ENCODE measurements at regions not wholly inside any gene's neighbourhood (a gene's known extent, or its start where the extent isn't known, plus 50 kb on each side); places are given as distances from the start of the nearest gene placed in this dataset.

- no peak for DNase-seq
- peaks cover 2% of the 10 kb centered on the region for H3K27me3 Mint-ChIP-seq
- no peak overlapping the region for H3K4me3 Mint-ChIP-seq
- no peak overlapping the region for H3K27ac Mint-ChIP-seq
- no peaks in the 10 kb centered on the region for H3K4me1 Mint-ChIP-seq
- no peaks in the 10 kb centered on the region for H3K36me3 Mint-ChIP-seq (ENCODE audit: low read depth)
- ATAC-seq, result no peak
- H3K9me3 Mint-ChIP-seq, result no peaks in the 10 kb centered on the region
Measured at GRCh38 chr12:105970885-105971284, 167.9 kb downstream of the NUAK1 start.

GRCh38 chr12:105974738-105975137 lies 164.0 kb downstream of the NUAK1 start:
- DNase-seq, result no peak
- Mint-ChIP-seq H3K4me3 (no peak overlapping the region), H3K27me3 (peaks cover 2% of the 10 kb centered on the region), H3K9me3 (no peaks in the 10 kb centered on the region), H3K27ac (no peak overlapping the region), H3K4me1 (no peaks in the 10 kb centered on the region), H3K36me3 (ENCODE audit: low read depth) (no peaks in the 10 kb centered on the region)
- no peak for ATAC-seq

GRCh38 chr12:105975351-105975750 lies 163.4 kb downstream of the NUAK1 start:
- Mint-ChIP-seq H3K27ac (no peak overlapping the region), H3K4me3 (no peak overlapping the region), H3K36me3 (ENCODE audit: low read depth) (no peaks in the 10 kb centered on the region), H3K4me1 (no peaks in the 10 kb centered on the region), H3K9me3 (no peaks in the 10 kb centered on the region), H3K27me3 (peaks cover 2% of the 10 kb centered on the region)
- DNase-seq (no peak), ATAC-seq (no peak)

GRCh38 chr12:105977236-105977635 lies 161.5 kb downstream of the NUAK1 start:
- Mint-ChIP-seq H3K36me3 (ENCODE audit: low read depth) (no peaks in the 10 kb centered on the region), H3K4me3 (no peak overlapping the region), H3K27ac (no peak overlapping the region), H3K27me3 (no peaks in the 10 kb centered on the region), H3K9me3 (no peaks in the 10 kb centered on the region), H3K4me1 (no peaks in the 10 kb centered on the region)
- DNase-seq (no peak), ATAC-seq (no peak)

- no peak overlapping the region for H3K27ac Mint-ChIP-seq
- DNase-seq, result no peak
- H3K27me3 Mint-ChIP-seq, result no peaks in the 10 kb centered on the region
- no peak overlapping the region for H3K4me3 Mint-ChIP-seq
- ATAC-seq, result no peak
- no peaks in the 10 kb centered on the region for H3K36me3 Mint-ChIP-seq (ENCODE audit: low read depth)
- H3K4me1 Mint-ChIP-seq, result no peaks in the 10 kb centered on the region
- H3K9me3 Mint-ChIP-seq, result no peaks in the 10 kb centered on the region
Measured at GRCh38 chr12:105977652-105978051, 161.1 kb downstream of the NUAK1 start.

- DNase-seq (no peak), ATAC-seq (no peak)
- no peak overlapping the region for H3K4me3 Mint-ChIP-seq
- no peaks in the 10 kb centered on the region for H3K9me3 Mint-ChIP-seq
- H3K4me1 Mint-ChIP-seq, result no peaks in the 10 kb centered on the region
- no peaks in the 10 kb centered on the region for H3K36me3 Mint-ChIP-seq (ENCODE audit: low read depth)
- no peak overlapping the region for H3K27ac Mint-ChIP-seq
- H3K27me3 Mint-ChIP-seq, result no peaks in the 10 kb centered on the region
Measured at GRCh38 chr12:105978276-105978675, 160.5 kb downstream of the NUAK1 start.

- Mint-ChIP-seq H3K27me3 (no peaks in the 10 kb centered on the region), H3K4me3 (no peak overlapping the region), H3K36me3 (ENCODE audit: low read depth) (no peaks in the 10 kb centered on the region), H3K4me1 (no peaks in the 10 kb centered on the region), H3K27ac (no peak overlapping the region), H3K9me3 (no peaks in the 10 kb centered on the region)
- DNase-seq (no peak), ATAC-seq (no peak)
Measured at GRCh38 chr12:105978686-105979085, 160.1 kb downstream of the NUAK1 start.

GRCh38 chr12:105980085-105980484 lies 158.7 kb downstream of the NUAK1 start:
- H3K27ac Mint-ChIP-seq, result no peak overlapping the region
- H3K9me3 Mint-ChIP-seq, result no peaks in the 10 kb centered on the region
- DNase-seq (no peak), ATAC-seq (no peak)
- H3K27me3 Mint-ChIP-seq, result no peaks in the 10 kb centered on the region
- no peak overlapping the region for H3K4me3 Mint-ChIP-seq
- H3K4me1 Mint-ChIP-seq, result no peaks in the 10 kb centered on the region
- no peaks in the 10 kb centered on the region for H3K36me3 Mint-ChIP-seq (ENCODE audit: low read depth)

- no peak overlapping the region for H3K4me3 Mint-ChIP-seq
- no peak for ATAC-seq
- no peak overlapping the region for H3K27ac Mint-ChIP-seq
- H3K9me3 Mint-ChIP-seq, result no peaks in the 10 kb centered on the region
- H3K4me1 Mint-ChIP-seq, result no peaks in the 10 kb centered on the region
- no peaks in the 10 kb centered on the region for H3K36me3 Mint-ChIP-seq (ENCODE audit: low read depth)
- H3K27me3 Mint-ChIP-seq, result no peaks in the 10 kb centered on the region
- no peak for DNase-seq
Measured at GRCh38 chr12:105980533-105980932, 158.2 kb downstream of the NUAK1 start.

- no peaks in the 10 kb centered on the region for H3K27me3 Mint-ChIP-seq
- H3K4me3 Mint-ChIP-seq, result no peak overlapping the region
- H3K9me3 Mint-ChIP-seq, result no peaks in the 10 kb centered on the region
- ATAC-seq (no peak), DNase-seq (no peak)
- H3K4me1 Mint-ChIP-seq, result no peaks in the 10 kb centered on the region
- H3K27ac Mint-ChIP-seq, result no peak overlapping the region
- no peaks in the 10 kb centered on the region for H3K36me3 Mint-ChIP-seq (ENCODE audit: low read depth)
Measured at GRCh38 chr12:105982022-105982421, 156.7 kb downstream of the NUAK1 start.

- no peaks in the 10 kb centered on the region for H3K4me1 Mint-ChIP-seq
- H3K27me3 Mint-ChIP-seq, result no peaks in the 10 kb centered on the region
- no peaks in the 10 kb centered on the region for H3K9me3 Mint-ChIP-seq
- H3K27ac Mint-ChIP-seq, result no peak overlapping the region
- no peaks in the 10 kb centered on the region for H3K36me3 Mint-ChIP-seq (ENCODE audit: low read depth)
- DNase-seq, result no peak
- H3K4me3 Mint-ChIP-seq, result no peak overlapping the region
- no peak for ATAC-seq
Measured at GRCh38 chr12:105983622-105984320, 155.0 kb downstream of the NUAK1 start.

- Mint-ChIP-seq H3K27me3 (no peaks in the 10 kb centered on the region), H3K9me3 (no peaks in the 10 kb centered on the region), H3K27ac (no peak overlapping the region), H3K4me1 (no peaks in the 10 kb centered on the region), H3K36me3 (ENCODE audit: low read depth) (no peaks in the 10 kb centered on the region), H3K4me3 (no peak overlapping the region)
- DNase-seq (no peak), ATAC-seq (no peak)
Measured at GRCh38 chr12:105985383-105985782, 153.4 kb downstream of the NUAK1 start.

- DNase-seq, result no peak
- no peaks in the 10 kb centered on the region for H3K4me1 Mint-ChIP-seq
- H3K9me3 Mint-ChIP-seq, result no peaks in the 10 kb centered on the region
- no peak for ATAC-seq
- H3K4me3 Mint-ChIP-seq, result no peak overlapping the region
- H3K27me3 Mint-ChIP-seq, result no peaks in the 10 kb centered on the region
- no peaks in the 10 kb centered on the region for H3K36me3 Mint-ChIP-seq (ENCODE audit: low read depth)
- no peak overlapping the region for H3K27ac Mint-ChIP-seq
Measured at GRCh38 chr12:105986779-105987684, 151.7 kb downstream of the NUAK1 start.

- Mint-ChIP-seq H3K4me3 (no peak overlapping the region), H3K9me3 (no peaks in the 10 kb centered on the region), H3K27me3 (no peaks in the 10 kb centered on the region), H3K27ac (no peak overlapping the region), H3K36me3 (ENCODE audit: low read depth) (no peaks in the 10 kb centered on the region), H3K4me1 (no peaks in the 10 kb centered on the region)
- DNase-seq, result no peak
- ATAC-seq, result no peak
Measured at GRCh38 chr12:105987685-105988035, 151.1 kb downstream of the NUAK1 start.
